AG04450 (cell line): ENCODE measurements at regions not wholly inside any gene's neighbourhood (a gene's known extent, or its start where the extent isn't known, plus 50 kb on each side); places are given as distances from the start of the nearest gene placed in this dataset.

Experiments
- CTCF ChIA-PET: fragments of 300-600, 350-600 bp; formaldehyde crosslinking; extraction: SDS; loops from one replicate; lab custom pipeline; 2022; ENCODE audit warnings: antibody characterized with exemption, inconsistent platforms; lab: Charles Lee
- POLR2A ChIA-PET: fragments of 350-600 bp; formaldehyde crosslinking; extraction: SDS; loops from one replicate; lab custom pipeline; 2021; ENCODE audit warnings: antibody characterized with exemption, inconsistent platforms; lab: Yijun Ruan, JAX
- DNase-seq: peaks from one replicate; pipeline ENCODE4 v3.0.0-alpha.2; 2011; ENCODE audit warnings: low read depth, low spot score
- H3K27ac ChIP-seq: one replicate; pipeline ENCODE4 v1.5.1; 2012; ENCODE audit warnings: low read depth, low read length, control low read depth
- H3K27me3 ChIP-seq: one replicate; pipeline ENCODE4 v1.6.0; 2012; ENCODE audit warnings: low read length; ENCODE audit not compliant: control insufficient read depth, insufficient read depth
- H3K4me3 ChIP-seq: 2 replicates; pipeline ENCODE4 v1.5.1; 2011; ENCODE audit warnings: mild to moderate bottlenecking, low read depth, low read length, control low read depth
- H3K9me3 ChIP-seq: 2 replicates; pipeline ENCODE4 v1.5.1; 2012; ENCODE audit warnings: low read length; ENCODE audit not compliant: control insufficient read depth, insufficient read depth
- TF ChIP-seq, protein P1 (sequence below): IDR thresholded peaks from 2 replicates; pipeline ENCODE4 v1.5.1; 2011; ENCODE audit warnings: low read depth, low read length, control low read depth, inconsistent platforms

DNA sequence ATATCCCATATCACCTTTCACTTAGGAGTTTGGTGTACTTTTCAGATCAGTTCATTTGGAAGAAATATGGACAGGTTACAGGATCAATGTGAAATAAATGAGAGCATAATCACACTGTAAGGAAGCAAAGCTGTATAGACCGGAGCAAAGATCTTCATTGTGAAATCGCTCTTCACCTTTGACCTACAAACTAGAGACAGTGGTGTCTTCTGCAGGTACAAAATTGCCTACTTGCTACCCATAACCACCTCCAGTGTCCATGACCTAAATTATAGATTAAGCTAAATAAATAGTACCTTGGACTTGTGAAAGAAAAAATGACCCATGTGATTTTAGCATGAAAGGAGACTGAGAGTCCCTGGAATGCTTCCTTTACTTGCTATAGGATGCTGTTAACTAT is 379.5 kb upstream of the SUCLG2 start:
- Histone ChIP-seq H3K4me3 (no peak overlapping the region), H3K27ac (no peak overlapping the region), H3K9me3 (no peaks in the 10 kb centered on the region), H3K27me3 (no peaks in the 10 kb centered on the region)
- CTCF ChIA-PET: no interaction called here
- POLR2A ChIA-PET: no interaction called here
- TF ChIP-seq, protein P1, sequence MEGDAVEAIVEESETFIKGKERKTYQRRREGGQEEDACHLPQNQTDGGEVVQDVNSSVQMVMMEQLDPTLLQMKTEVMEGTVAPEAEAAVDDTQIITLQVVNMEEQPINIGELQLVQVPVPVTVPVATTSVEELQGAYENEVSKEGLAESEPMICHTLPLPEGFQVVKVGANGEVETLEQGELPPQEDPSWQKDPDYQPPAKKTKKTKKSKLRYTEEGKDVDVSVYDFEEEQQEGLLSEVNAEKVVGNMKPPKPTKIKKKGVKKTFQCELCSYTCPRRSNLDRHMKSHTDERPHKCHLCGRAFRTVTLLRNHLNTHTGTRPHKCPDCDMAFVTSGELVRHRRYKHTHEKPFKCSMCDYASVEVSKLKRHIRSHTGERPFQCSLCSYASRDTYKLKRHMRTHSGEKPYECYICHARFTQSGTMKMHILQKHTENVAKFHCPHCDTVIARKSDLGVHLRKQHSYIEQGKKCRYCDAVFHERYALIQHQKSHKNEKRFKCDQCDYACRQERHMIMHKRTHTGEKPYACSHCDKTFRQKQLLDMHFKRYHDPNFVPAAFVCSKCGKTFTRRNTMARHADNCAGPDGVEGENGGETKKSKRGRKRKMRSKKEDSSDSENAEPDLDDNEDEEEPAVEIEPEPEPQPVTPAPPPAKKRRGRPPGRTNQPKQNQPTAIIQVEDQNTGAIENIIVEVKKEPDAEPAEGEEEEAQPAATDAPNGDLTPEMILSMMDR: no peak
- no peak for DNase-seq

DNA sequence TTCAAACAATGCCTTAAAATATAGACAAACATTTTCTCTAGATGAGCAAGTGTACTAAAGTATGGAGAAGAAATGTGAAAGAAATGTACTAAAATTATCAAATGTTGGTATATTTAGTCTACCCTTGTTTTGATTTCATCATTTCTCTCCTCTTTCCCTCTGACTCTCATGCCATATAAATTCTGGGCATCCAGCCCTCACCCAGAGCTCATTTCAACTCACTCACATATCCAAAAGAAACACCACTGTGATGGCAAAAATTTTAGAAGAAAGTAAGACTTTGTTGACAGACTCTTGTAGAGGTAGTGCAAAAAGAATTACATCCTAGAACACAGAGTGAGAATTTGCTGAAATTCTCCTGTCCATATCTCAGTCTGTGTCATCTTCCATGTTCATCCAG is 377.8 kb upstream of the SUCLG2 start:
- no peak for DNase-seq
- ChIA-PET POLR2A (no interaction called here), CTCF (no interaction called here)
- Histone ChIP-seq H3K27ac (no peak overlapping the region), H3K4me3 (no peak overlapping the region), H3K9me3 (no peaks in the 10 kb centered on the region), H3K27me3 (no peaks in the 10 kb centered on the region)
- TF ChIP-seq, protein P1: no peak

DNA sequence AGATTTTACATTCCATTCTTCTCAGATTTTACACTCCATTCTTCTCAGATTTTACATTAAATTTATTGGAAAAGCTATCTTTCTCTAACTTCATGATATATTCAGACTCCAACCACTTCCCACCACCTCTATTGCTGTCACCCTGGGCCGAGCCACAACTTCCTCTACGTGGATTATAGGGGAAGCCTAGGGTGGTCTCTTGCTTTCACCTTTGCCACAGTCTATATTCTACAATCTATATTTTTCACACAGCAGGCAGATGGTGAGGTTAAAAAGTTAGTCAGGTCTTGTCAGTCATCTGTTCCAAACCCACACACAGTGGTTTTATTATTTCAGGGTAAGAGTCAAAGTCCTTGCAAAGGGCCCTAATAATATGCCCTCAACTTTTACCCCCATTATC is 370.8 kb upstream of the SUCLG2 start:
- no peak for DNase-seq
- H3K9me3 ChIP-seq: no peaks in the 10 kb centered on the region
- H3K27ac ChIP-seq: no peak overlapping the region
- TF ChIP-seq, protein P1: no peak
- H3K4me3 ChIP-seq: no peak overlapping the region
- no peaks in the 10 kb centered on the region for H3K27me3 ChIP-seq
- POLR2A ChIA-PET: no interaction called here
- CTCF ChIA-PET: no interaction called here

DNA sequence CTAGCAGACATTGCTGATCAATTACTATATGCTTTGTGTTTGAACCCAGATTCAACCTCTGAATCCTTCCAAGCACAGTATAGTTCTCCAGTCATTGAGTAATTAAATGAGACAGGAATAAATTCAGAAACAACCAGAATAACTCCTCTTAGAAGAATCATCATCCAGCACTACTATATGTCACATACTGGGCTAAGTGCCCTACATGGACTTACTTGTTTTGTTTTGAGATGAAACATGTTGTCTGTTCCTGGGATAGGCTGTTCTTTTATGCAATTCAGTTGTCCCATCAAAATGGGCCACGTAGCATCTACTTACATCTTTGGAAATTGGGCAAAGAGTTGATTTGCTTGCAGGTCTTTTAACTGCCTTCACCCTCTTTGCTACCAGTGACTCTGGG is 365.5 kb upstream of the SUCLG2 start:
- ChIA-PET POLR2A (no interaction called here), CTCF (no interaction called here)

DNA sequence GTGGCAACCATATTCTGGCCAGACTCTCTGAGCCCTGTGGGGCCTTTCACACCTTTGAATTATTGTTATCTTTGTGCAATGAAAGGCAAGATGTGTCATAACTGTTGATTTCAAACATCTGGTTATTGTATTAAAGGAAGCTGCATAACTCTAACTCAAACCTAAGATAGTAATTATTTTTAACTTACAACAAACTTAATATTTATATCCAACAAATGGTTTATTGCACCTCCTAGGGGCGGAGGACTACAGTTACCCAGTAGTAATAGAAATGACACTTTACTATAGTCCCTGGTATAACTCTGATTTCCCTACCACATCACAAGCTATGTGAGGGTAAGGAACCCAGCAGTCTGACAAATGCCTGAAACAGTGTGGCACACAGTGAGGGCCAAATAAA is 363.9 kb upstream of the SUCLG2 start:
- CTCF ChIA-PET: interaction anchor here (1.4 kb wide), 1 partner anchor 156 kb away, joined by 3 read pairs; no protein-coding TSS in a partner anchor

More for the DNA sequence above, 365.5 kb upstream of the SUCLG2 start:
- TF ChIP-seq, protein P1: no peak
- H3K27ac ChIP-seq: no peak overlapping the region
- no peaks in the 10 kb centered on the region for H3K27me3 ChIP-seq
- no peaks in the 10 kb centered on the region for H3K9me3 ChIP-seq
- H3K4me3 ChIP-seq: no peak overlapping the region
- no peak for DNase-seq

More for the DNA sequence above, 363.9 kb upstream of the SUCLG2 start:
- Histone ChIP-seq H3K4me3 (no peak overlapping the region), H3K27me3 (no peaks in the 10 kb centered on the region), H3K27ac (no peak overlapping the region), H3K9me3 (no peaks in the 10 kb centered on the region)
- DNase-seq: no peak
- POLR2A ChIA-PET: no interaction called here
- TF ChIP-seq, protein P1: no peak
